ENCODE measurements at regions not wholly inside any gene's neighbourhood (a gene's known extent, or its start where the extent isn't known, plus 50 kb on each side); places are given as distances from the start of the nearest gene placed in this dataset.

DNA sequence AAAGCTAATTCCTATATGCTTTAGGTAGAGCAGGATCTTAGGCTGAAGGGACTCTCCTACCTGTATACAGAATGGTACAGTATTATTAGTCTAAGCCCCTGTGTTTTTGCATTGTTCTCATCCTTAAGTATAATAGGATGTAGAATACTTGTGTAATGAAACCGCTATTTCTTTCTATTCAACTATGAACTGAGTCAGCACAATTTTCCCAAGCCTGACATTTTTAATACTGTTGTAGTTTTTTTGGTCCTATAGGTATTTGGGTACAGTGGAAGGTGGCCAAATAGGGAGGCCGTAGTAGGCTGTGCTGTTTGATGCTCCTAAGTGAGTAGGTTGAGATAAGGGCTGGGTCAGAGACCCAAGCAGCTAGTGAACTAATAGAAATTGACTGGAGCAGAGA is 205.1 kb downstream of the MACC1 start:
- H3K9me3 ChIP-seq (replicated peaks in 1 of 2; ENCODE audit: control insufficient read depth in 1 of 2, insufficient read depth in 1 of 2, low read length in 2 of 2), result no peaks in the 10 kb centered on the region
- H2AFZ ChIP-seq (ENCODE audit: insufficient read depth, low read depth, low read length, poor library complexity, severe bottlenecking), result no peak overlapping the region
- H3K27me3 ChIP-seq (ENCODE audit: control insufficient read depth in 2 of 2, insufficient read depth in 2 of 2, low read length in 2 of 2), result no peaks in the 10 kb centered on the region
- no peaks in the 10 kb centered on the region for H3K36me3 ChIP-seq (replicated peaks in 1 of 2; ENCODE audit: control insufficient read depth in 1 of 2, insufficient read depth in 2 of 2, low read length in 2 of 2)
- no peak overlapping the region for H3K4me2 ChIP-seq (replicated peaks; ENCODE audit: extremely low read depth, low read length, poor library complexity, severe bottlenecking)
- H3K79me2 ChIP-seq (ENCODE audit: insufficient read depth, low read length), result no peaks in the 10 kb centered on the region
- H3K27me3 Mint-ChIP-seq (ENCODE audit: low read depth in 3 of 3), result no peaks in the 10 kb centered on the region
- H3K9ac ChIP-seq (ENCODE audit: insufficient read depth, low read length, poor library complexity, severe bottlenecking), result no peak overlapping the region
- H3K4me1 Mint-ChIP-seq, result no peaks in the 10 kb centered on the region
- H3K27ac ChIP-seq (ENCODE audit: low read depth in 1 of 2, low read length in 2 of 2), result no peak overlapping the region
- no peaks in the 10 kb centered on the region for H3K4me1 ChIP-seq (ENCODE audit: control insufficient read depth in 1 of 2, insufficient read depth in 2 of 2, low read length in 2 of 2)
- no peaks in the 10 kb centered on the region for H3K36me3 Mint-ChIP-seq
- no peak overlapping the region for H3K4me3 Mint-ChIP-seq
- no peak for DNase-seq
- peaks cover 0 to 2% (median 0%) of the 10 kb centered on the region in 7 donors for H3K9me3 Mint-ChIP-seq
- TF ChIP-seq, protein P1, sequence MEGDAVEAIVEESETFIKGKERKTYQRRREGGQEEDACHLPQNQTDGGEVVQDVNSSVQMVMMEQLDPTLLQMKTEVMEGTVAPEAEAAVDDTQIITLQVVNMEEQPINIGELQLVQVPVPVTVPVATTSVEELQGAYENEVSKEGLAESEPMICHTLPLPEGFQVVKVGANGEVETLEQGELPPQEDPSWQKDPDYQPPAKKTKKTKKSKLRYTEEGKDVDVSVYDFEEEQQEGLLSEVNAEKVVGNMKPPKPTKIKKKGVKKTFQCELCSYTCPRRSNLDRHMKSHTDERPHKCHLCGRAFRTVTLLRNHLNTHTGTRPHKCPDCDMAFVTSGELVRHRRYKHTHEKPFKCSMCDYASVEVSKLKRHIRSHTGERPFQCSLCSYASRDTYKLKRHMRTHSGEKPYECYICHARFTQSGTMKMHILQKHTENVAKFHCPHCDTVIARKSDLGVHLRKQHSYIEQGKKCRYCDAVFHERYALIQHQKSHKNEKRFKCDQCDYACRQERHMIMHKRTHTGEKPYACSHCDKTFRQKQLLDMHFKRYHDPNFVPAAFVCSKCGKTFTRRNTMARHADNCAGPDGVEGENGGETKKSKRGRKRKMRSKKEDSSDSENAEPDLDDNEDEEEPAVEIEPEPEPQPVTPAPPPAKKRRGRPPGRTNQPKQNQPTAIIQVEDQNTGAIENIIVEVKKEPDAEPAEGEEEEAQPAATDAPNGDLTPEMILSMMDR (IDR thresholded peaks at IDR 0.05), result no peak
- intact Hi-C loops (cut with micrococcal nuclease), result no loop called here
- WGBS (ENCODE audit: insufficient coverage), result 100% methylated on average over 1 of the region's 2 CpGs
- no peak overlapping the region for H3K27ac Mint-ChIP-seq
- no peak overlapping the region for H3K4me3 ChIP-seq (replicated peaks in 1 of 3; ENCODE audit: low read depth in 2 of 3, low read length in 3 of 3)
- no peaks in the 10 kb centered on the region for H4K20me1 ChIP-seq (ENCODE audit: insufficient read depth, low read length)

DNA sequence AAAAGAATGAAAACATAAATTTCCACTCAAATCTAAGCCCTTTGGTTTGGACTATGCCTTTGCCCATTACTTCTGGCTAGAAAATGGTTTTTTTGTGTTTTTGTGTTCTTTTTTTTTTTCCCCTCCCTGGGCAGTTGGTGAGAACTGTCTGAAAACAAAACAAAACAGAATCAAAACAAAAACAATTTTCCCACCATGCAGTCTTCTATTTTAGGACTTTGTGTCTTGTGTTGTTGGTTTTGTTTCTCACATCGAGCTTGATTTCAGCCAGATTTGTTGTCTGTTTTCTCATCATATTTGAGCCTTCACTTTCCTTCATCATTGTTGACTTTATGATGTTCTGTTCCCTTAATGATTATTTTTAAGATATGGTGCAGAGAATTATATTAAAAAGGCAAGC is 206.3 kb downstream of the MACC1 start:
- Histone ChIP-seq H3K79me2 (ENCODE audit: insufficient read depth, low read length) (no peaks in the 10 kb centered on the region), H3K9ac (ENCODE audit: insufficient read depth, low read length, poor library complexity, severe bottlenecking) (no peak overlapping the region), H3K36me3 (replicated peaks in 1 of 2; ENCODE audit: control insufficient read depth in 1 of 2, insufficient read depth in 2 of 2, low read length in 2 of 2) (no peaks in the 10 kb centered on the region), H4K20me1 (ENCODE audit: insufficient read depth, low read length) (no peaks in the 10 kb centered on the region), H3K27ac (ENCODE audit: low read depth in 1 of 2, low read length in 2 of 2) (no peak overlapping the region), H3K9me3 (replicated peaks in 1 of 2; ENCODE audit: control insufficient read depth in 1 of 2, insufficient read depth in 1 of 2, low read length in 2 of 2) (no peaks in the 10 kb centered on the region), H3K4me2 (replicated peaks; ENCODE audit: extremely low read depth, low read length, poor library complexity, severe bottlenecking) (no peak overlapping the region), H3K27me3 (ENCODE audit: control insufficient read depth in 2 of 2, insufficient read depth in 2 of 2, low read length in 2 of 2) (no peaks in the 10 kb centered on the region), H3K4me3 (replicated peaks in 1 of 3; ENCODE audit: low read depth in 2 of 3, low read length in 3 of 3) (no peak overlapping the region), H2AFZ (ENCODE audit: insufficient read depth, low read depth, low read length, poor library complexity, severe bottlenecking) (no peak overlapping the region), H3K4me1 (ENCODE audit: control insufficient read depth in 1 of 2, insufficient read depth in 2 of 2, low read length in 2 of 2) (no peaks in the 10 kb centered on the region)
- DNase-seq, result no peak
- intact Hi-C loops (cut with micrococcal nuclease), result no loop called here
- TF ChIP-seq, protein P1 (IDR thresholded peaks at IDR 0.05), result no peak
- WGBS (ENCODE audit: insufficient coverage), result no CpG with 5 or more reads among the region's 1 CpG
- H3K4me1 Mint-ChIP-seq, result no peaks in the 10 kb centered on the region
- H3K4me3 Mint-ChIP-seq, result no peak overlapping the region
- peaks cover 0 to 2% (median 0%) of the 10 kb centered on the region in 7 donors for H3K9me3 Mint-ChIP-seq
- no peaks in the 10 kb centered on the region for H3K27me3 Mint-ChIP-seq (ENCODE audit: low read depth in 3 of 3)
- no peaks in the 10 kb centered on the region for H3K36me3 Mint-ChIP-seq
- no peak overlapping the region for H3K27ac Mint-ChIP-seq

Data from CD14-positive monocyte (primary cell).